ENCODE measurements at regions not wholly inside any gene's neighbourhood (a gene's known extent, or its start where the extent isn't known, plus 50 kb on each side); places are given as distances from the start of the nearest gene placed in this dataset.

GRCh38 chr1:25004355-25004754 lies 74.3 kb upstream of the RUNX3 start:
- Histone ChIP-seq H3K9me3 (ENCODE audit: control insufficient read depth in 1 of 2, low read length in 2 of 2) (no peaks in the 10 kb centered on the region), H3K36me3 (ENCODE audit: control insufficient read depth in 1 of 2, insufficient read depth in 2 of 2, low read length in 2 of 2) (no peaks in the 10 kb centered on the region), H3K4me3 (ENCODE audit: low read depth in 1 of 2, low read length in 2 of 2) (no peak overlapping the region), H3K9ac (ENCODE audit: low read depth in 1 of 2, low read length in 2 of 2) (no peak overlapping the region), H3K27ac (ENCODE audit: low read depth, low read length) (no peak overlapping the region), H3K4me1 (ENCODE audit: control insufficient read depth in 1 of 2, insufficient read depth in 2 of 2, low read length in 2 of 2) (peaks cover 4% of the 10 kb centered on the region in 2 donors), H3K27me3 (ENCODE audit: control insufficient read depth in 1 of 2, insufficient read depth in 2 of 2, low read length in 2 of 2) (peaks cover 11 to 14% of the 10 kb centered on the region in 2 donors)

GRCh38 chr1:25003457-25004190 lies 73.5 kb upstream of the RUNX3 start:
- Histone ChIP-seq H3K36me3 (ENCODE audit: control insufficient read depth in 1 of 2, insufficient read depth in 2 of 2, low read length in 2 of 2) (no peaks in the 10 kb centered on the region), H3K27ac (ENCODE audit: low read depth, low read length) (no peak overlapping the region), H3K4me1 (ENCODE audit: control insufficient read depth in 1 of 2, insufficient read depth in 2 of 2, low read length in 2 of 2) (peaks cover 4% of the 10 kb centered on the region in 2 donors), H3K27me3 (ENCODE audit: control insufficient read depth in 1 of 2, insufficient read depth in 2 of 2, low read length in 2 of 2) (peaks cover 11 to 14% of the 10 kb centered on the region in 2 donors), H3K9ac (ENCODE audit: low read depth in 1 of 2, low read length in 2 of 2) (no peak overlapping the region), H3K4me3 (ENCODE audit: low read depth in 1 of 2, low read length in 2 of 2) (no peak overlapping the region), H3K9me3 (ENCODE audit: control insufficient read depth in 1 of 2, low read length in 2 of 2) (no peaks in the 10 kb centered on the region)

- Histone ChIP-seq H3K27ac (ENCODE audit: low read depth, low read length) (no peak overlapping the region), H3K27me3 (ENCODE audit: control insufficient read depth in 1 of 2, insufficient read depth in 2 of 2, low read length in 2 of 2) (peaks cover 11 to 14% of the 10 kb centered on the region in 2 donors), H3K4me3 (ENCODE audit: low read depth in 1 of 2, low read length in 2 of 2) (no peak overlapping the region), H3K9ac (ENCODE audit: low read depth in 1 of 2, low read length in 2 of 2) (no peak overlapping the region), H3K4me1 (ENCODE audit: control insufficient read depth in 1 of 2, insufficient read depth in 2 of 2, low read length in 2 of 2) (peaks cover 4% of the 10 kb centered on the region in 2 donors), H3K36me3 (ENCODE audit: control insufficient read depth in 1 of 2, insufficient read depth in 2 of 2, low read length in 2 of 2) (no peaks in the 10 kb centered on the region), H3K9me3 (ENCODE audit: control insufficient read depth in 1 of 2, low read length in 2 of 2) (no peaks in the 10 kb centered on the region)
Observed at GRCh38 chr1:25003000-25003399, 72.9 kb upstream of the RUNX3 start.

GRCh38 chr1:25001125-25001915 lies 71.2 kb upstream of the RUNX3 start:
- Histone ChIP-seq H3K27ac (ENCODE audit: low read depth, low read length) (no peak overlapping the region), H3K27me3 (ENCODE audit: control insufficient read depth in 1 of 2, insufficient read depth in 2 of 2, low read length in 2 of 2) (peaks cover 3 to 9% of the 10 kb centered on the region in 2 donors), H3K36me3 (ENCODE audit: control insufficient read depth in 1 of 2, insufficient read depth in 2 of 2, low read length in 2 of 2) (no peaks in the 10 kb centered on the region), H3K4me1 (ENCODE audit: control insufficient read depth in 1 of 2, insufficient read depth in 2 of 2, low read length in 2 of 2) (no peaks in the 10 kb centered on the region), H3K4me3 (ENCODE audit: low read depth in 1 of 2, low read length in 2 of 2) (no peak overlapping the region), H3K9me3 (ENCODE audit: control insufficient read depth in 1 of 2, low read length in 2 of 2) (no peaks in the 10 kb centered on the region), H3K9ac (ENCODE audit: low read depth in 1 of 2, low read length in 2 of 2) (no peak overlapping the region)

GRCh38 chr1:24999906-25000305 lies 69.8 kb upstream of the RUNX3 start:
- H3K36me3 ChIP-seq (ENCODE audit: control insufficient read depth in 1 of 2, insufficient read depth in 2 of 2, low read length in 2 of 2): no peaks in the 10 kb centered on the region
- no peak overlapping the region for H3K4me3 ChIP-seq (ENCODE audit: low read depth in 1 of 2, low read length in 2 of 2)
- no peaks in the 10 kb centered on the region for H3K4me1 ChIP-seq (ENCODE audit: control insufficient read depth in 1 of 2, insufficient read depth in 2 of 2, low read length in 2 of 2)
- peaks cover 0 to 3% of the 10 kb centered on the region in 2 donors for H3K27me3 ChIP-seq (ENCODE audit: control insufficient read depth in 1 of 2, insufficient read depth in 2 of 2, low read length in 2 of 2)
- no peak overlapping the region for H3K27ac ChIP-seq (ENCODE audit: low read depth, low read length)
- H3K9me3 ChIP-seq (ENCODE audit: control insufficient read depth in 1 of 2, low read length in 2 of 2): no peaks in the 10 kb centered on the region
- H3K9ac ChIP-seq (ENCODE audit: low read depth in 1 of 2, low read length in 2 of 2): no peak overlapping the region

GRCh38 chr1:24999426-24999825 lies 69.3 kb upstream of the RUNX3 start:
- Histone ChIP-seq H3K9me3 (ENCODE audit: control insufficient read depth in 1 of 2, low read length in 2 of 2) (no peaks in the 10 kb centered on the region), H3K4me1 (ENCODE audit: control insufficient read depth in 1 of 2, insufficient read depth in 2 of 2, low read length in 2 of 2) (no peaks in the 10 kb centered on the region), H3K27me3 (ENCODE audit: control insufficient read depth in 1 of 2, insufficient read depth in 2 of 2, low read length in 2 of 2) (no peaks in the 10 kb centered on the region), H3K4me3 (ENCODE audit: low read depth in 1 of 2, low read length in 2 of 2) (no peak overlapping the region), H3K27ac (ENCODE audit: low read depth, low read length) (no peak overlapping the region), H3K9ac (ENCODE audit: low read depth in 1 of 2, low read length in 2 of 2) (no peak overlapping the region), H3K36me3 (ENCODE audit: control insufficient read depth in 1 of 2, insufficient read depth in 2 of 2, low read length in 2 of 2) (no peaks in the 10 kb centered on the region)

- H3K4me3 ChIP-seq (ENCODE audit: low read depth in 1 of 2, low read length in 2 of 2): no peak overlapping the region
- no peaks in the 10 kb centered on the region for H3K36me3 ChIP-seq (ENCODE audit: control insufficient read depth in 1 of 2, insufficient read depth in 2 of 2, low read length in 2 of 2)
- no peaks in the 10 kb centered on the region for H3K9me3 ChIP-seq (ENCODE audit: control insufficient read depth in 1 of 2, low read length in 2 of 2)
- no peak overlapping the region for H3K9ac ChIP-seq (ENCODE audit: low read depth in 1 of 2, low read length in 2 of 2)
- peaks cover 0 to 5% of the 10 kb centered on the region in 2 donors for H3K4me1 ChIP-seq (ENCODE audit: control insufficient read depth in 1 of 2, insufficient read depth in 2 of 2, low read length in 2 of 2)
- no peak overlapping the region for H3K27ac ChIP-seq (ENCODE audit: low read depth, low read length)
- H3K27me3 ChIP-seq (ENCODE audit: control insufficient read depth in 1 of 2, insufficient read depth in 2 of 2, low read length in 2 of 2): no peaks in the 10 kb centered on the region
Observed at GRCh38 chr1:24998563-24999245, 68.6 kb upstream of the RUNX3 start.

GRCh38 chr1:24996983-24997893 lies 67.2 kb upstream of the RUNX3 start:
- H3K4me3 ChIP-seq (ENCODE audit: low read depth in 1 of 2, low read length in 2 of 2): no peak overlapping the region

GRCh38 chr1:24996456-24996855 lies 66.4 kb upstream of the RUNX3 start:
- Histone ChIP-seq H3K4me1 (ENCODE audit: control insufficient read depth in 1 of 2, insufficient read depth in 2 of 2, low read length in 2 of 2) (peaks cover 4 to 10% of the 10 kb centered on the region in 2 donors), H3K27me3 (ENCODE audit: control insufficient read depth in 1 of 2, insufficient read depth in 2 of 2, low read length in 2 of 2) (peaks cover 0 to 2% of the 10 kb centered on the region in 2 donors), H3K9me3 (ENCODE audit: control insufficient read depth in 1 of 2, low read length in 2 of 2) (no peaks in the 10 kb centered on the region), H3K27ac (ENCODE audit: low read depth, low read length) (no peak overlapping the region), H3K4me3 (ENCODE audit: low read depth in 1 of 2, low read length in 2 of 2) (no peak overlapping the region), H3K9ac (ENCODE audit: low read depth in 1 of 2, low read length in 2 of 2) (no peak overlapping the region), H3K36me3 (ENCODE audit: control insufficient read depth in 1 of 2, insufficient read depth in 2 of 2, low read length in 2 of 2) (no peaks in the 10 kb centered on the region)

More at GRCh38 chr1:24996983-24997893, 67.2 kb upstream of the RUNX3 start:
- Histone ChIP-seq H3K4me1 (ENCODE audit: control insufficient read depth in 1 of 2, insufficient read depth in 2 of 2, low read length in 2 of 2) (peaks cover 0 to 10% of the 10 kb centered on the region in 2 donors), H3K9ac (ENCODE audit: low read depth in 1 of 2, low read length in 2 of 2) (no peak overlapping the region), H3K27ac (ENCODE audit: low read depth, low read length) (no peak overlapping the region), H3K27me3 (ENCODE audit: control insufficient read depth in 1 of 2, insufficient read depth in 2 of 2, low read length in 2 of 2) (no peaks in the 10 kb centered on the region), H3K9me3 (ENCODE audit: control insufficient read depth in 1 of 2, low read length in 2 of 2) (no peaks in the 10 kb centered on the region), H3K36me3 (ENCODE audit: control insufficient read depth in 1 of 2, insufficient read depth in 2 of 2, low read length in 2 of 2) (no peaks in the 10 kb centered on the region)

Data from duodenal mucosa (tissue), 2 donors.